Pancreas (tissue), 10 donors: ENCODE measurements at regions not wholly inside any gene's neighbourhood (a gene's known extent, or its start where the extent isn't known, plus 50 kb on each side); places are given as distances from the start of the nearest gene placed in this dataset.
A peak's percentile ranks its signal among the peaks of the same experiment; 100 is the strongest.

Experiments
- ATAC-seq, 4 donors: fragments of 200-7000 bp; cut with Tn5 transposase; one replicate each; pipeline versions ENCODE4 v1.8.0 to v1.9.1; 2020; ENCODE audit warnings: mild to moderate bottlenecking in 4 of 4, moderate library complexity in 4 of 4
- DNase-seq, 6 donors: peaks; one replicate each; pipeline ENCODE4 v3.0.0-alpha.2; 2020
- FAIRE-seq: peaks from 2 replicates; lab custom pipeline; 2012; peaks lifted over from hg19 to GRCh38; lab: Jason Lieb, UNC
- H3K27ac ChIP-seq, 4 donors: fragments of 200-600 bp; sonication (generic); 1 replicate in 3 of 4; 2 replicates in 1 of 4; pipeline versions ENCODE4 v1.5.0 to v1.8.0; 2020
- H3K27me3 ChIP-seq, 4 donors: fragments of 200-600 bp; one replicate each; pipeline ENCODE4 v1.8.0; 2021
- H3K36me3 ChIP-seq, 3 donors: fragments of 200-600 bp; sonication (generic) in 1 of 3; one replicate each; pipeline versions ENCODE4 v1.5.0 to v1.8.0; 2020 to 2021
- H3K4me1 ChIP-seq, 3 donors: fragments of 200-600 bp; one replicate each; pipeline ENCODE4 v1.8.0; 2021
- H3K4me3 ChIP-seq, 4 donors: fragments of 200-600 bp; sonication (generic) in 2 of 4; one replicate each; pipeline versions ENCODE4 v1.5.0 to v1.8.0; 2020 to 2021
- H3K9me3 ChIP-seq, 4 donors: fragments of 200-600 bp; one replicate each; pipeline ENCODE4 v1.8.0; 2021
- WGBS, 2 donors: extraction: QIAGEN DNeasy Blood & Tissue Kit; methylation state at CpG; one replicate each; pipeline ENCODE4 v1.1.7; 2013; 5-methylcytosine and 5-hydroxymethylcytosine counted together
- intact Hi-C, 3 donors: fragments of 100-400 bp; cut with DNase I; formaldehyde crosslinking; loops; one replicate each; pipeline versions ENCODE4 v1.11.1 to v1.14.2; 2022
- TF ChIP-seq, protein P1 (sequence below), 4 donors: fragments of 200-600 bp; sonication (generic) in 3 of 4; IDR thresholded peaks; one replicate each; pipeline versions ENCODE4 v1.5.0 to v1.8.0; 2021; ENCODE audit warnings: antibody characterized with exemption in 4 of 4
- donor health status: healthy with polysubstance abuse.
- donor health status: DM: no; HTN: no; CAD: no; lungs with moderate emphysema.
- donor health status: DM: no; HTN: no; CAD: no.
- donor health status: control.
- donor health status: control.
- donor health status: Bipolar disorder and iron deficiency.
- donor health status: DM: yes; HTN: yes; CAD: no.
- donor health status: DM: no; HTN: no; CAD: no.
- donor health status: DM: no; HTN: no; CAD: no.
- donor health status: DM: yes; HTN: yes; CAD: no.

DNA sequence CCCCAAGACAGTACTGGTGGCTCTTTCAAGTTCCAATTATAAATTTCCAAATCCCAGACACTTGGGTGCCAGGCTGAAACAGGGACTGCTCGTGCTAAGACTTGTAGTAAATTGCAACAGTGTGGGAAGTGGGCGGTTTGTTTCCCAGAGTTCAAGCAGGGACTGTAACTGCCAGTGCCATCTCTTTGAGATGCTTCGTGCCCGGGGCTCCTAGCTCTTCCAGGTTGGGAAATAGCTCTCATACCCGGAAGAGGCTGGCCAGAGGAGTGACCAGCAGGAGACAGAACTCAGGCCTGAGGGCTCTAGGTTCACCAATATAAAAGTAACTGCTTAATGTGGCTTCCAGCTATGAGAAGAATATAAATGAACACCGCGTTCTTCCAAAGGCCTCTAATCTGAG, 54.0 kb upstream of the NEO1 start:
- intact Hi-C loops, result no loop called here
- Histone ChIP-seq H3K27ac (no peak overlapping the region), H3K4me3 (no peak overlapping the region), H3K27me3 (no peaks in the 10 kb centered on the region), H3K9me3 (no peaks in the 10 kb centered on the region), H3K36me3 (no peaks in the 10 kb centered on the region), H3K4me1 (no peaks in the 10 kb centered on the region)
- ATAC-seq (peak in 1 of 4 donors; percentile 29), DNase-seq (no peak), FAIRE-seq (no peak)
- 79% methylated on average over 7 of the region's 7 CpGs for WGBS, 2 donors
- TF ChIP-seq, protein P1, sequence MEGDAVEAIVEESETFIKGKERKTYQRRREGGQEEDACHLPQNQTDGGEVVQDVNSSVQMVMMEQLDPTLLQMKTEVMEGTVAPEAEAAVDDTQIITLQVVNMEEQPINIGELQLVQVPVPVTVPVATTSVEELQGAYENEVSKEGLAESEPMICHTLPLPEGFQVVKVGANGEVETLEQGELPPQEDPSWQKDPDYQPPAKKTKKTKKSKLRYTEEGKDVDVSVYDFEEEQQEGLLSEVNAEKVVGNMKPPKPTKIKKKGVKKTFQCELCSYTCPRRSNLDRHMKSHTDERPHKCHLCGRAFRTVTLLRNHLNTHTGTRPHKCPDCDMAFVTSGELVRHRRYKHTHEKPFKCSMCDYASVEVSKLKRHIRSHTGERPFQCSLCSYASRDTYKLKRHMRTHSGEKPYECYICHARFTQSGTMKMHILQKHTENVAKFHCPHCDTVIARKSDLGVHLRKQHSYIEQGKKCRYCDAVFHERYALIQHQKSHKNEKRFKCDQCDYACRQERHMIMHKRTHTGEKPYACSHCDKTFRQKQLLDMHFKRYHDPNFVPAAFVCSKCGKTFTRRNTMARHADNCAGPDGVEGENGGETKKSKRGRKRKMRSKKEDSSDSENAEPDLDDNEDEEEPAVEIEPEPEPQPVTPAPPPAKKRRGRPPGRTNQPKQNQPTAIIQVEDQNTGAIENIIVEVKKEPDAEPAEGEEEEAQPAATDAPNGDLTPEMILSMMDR (IDR thresholded peaks at IDR 0.05), result no peak

DNA sequence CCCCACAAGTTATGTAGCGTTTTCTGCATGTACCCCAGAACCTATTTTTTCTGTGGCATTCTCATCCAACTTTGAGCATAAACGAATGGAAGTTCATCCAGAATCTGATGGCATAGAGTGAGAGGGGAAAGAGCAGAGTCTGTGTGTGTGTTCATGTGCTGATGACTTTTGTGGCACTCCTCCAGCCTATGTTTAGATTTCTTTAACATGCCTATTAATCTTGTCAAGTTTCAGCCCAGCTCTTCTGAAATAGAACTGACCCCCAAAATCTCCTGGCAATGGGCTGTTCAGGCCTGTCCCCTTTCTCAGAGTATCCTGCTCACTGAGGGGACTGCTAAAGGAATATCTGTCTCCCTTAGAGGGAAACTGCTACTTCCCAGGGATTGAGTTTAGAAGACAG, 56.4 kb upstream of the NEO1 start:
- DNase-seq (no peak), ATAC-seq (no peak), FAIRE-seq (no peak)
- TF ChIP-seq, protein P1 (IDR thresholded peaks at IDR 0.05), result no peak
- WGBS, 2 donors, result 76 to 83% methylated on average over 2 of the region's 2 CpGs
- H3K27me3 ChIP-seq, result no peaks in the 10 kb centered on the region
- H3K9me3 ChIP-seq, result no peaks in the 10 kb centered on the region
- H3K27ac ChIP-seq, result no peak overlapping the region
- H3K4me3 ChIP-seq, result no peak overlapping the region
- H3K36me3 ChIP-seq, result no peaks in the 10 kb centered on the region
- intact Hi-C loops, result no loop called here
- no peaks in the 10 kb centered on the region for H3K4me1 ChIP-seq

DNA sequence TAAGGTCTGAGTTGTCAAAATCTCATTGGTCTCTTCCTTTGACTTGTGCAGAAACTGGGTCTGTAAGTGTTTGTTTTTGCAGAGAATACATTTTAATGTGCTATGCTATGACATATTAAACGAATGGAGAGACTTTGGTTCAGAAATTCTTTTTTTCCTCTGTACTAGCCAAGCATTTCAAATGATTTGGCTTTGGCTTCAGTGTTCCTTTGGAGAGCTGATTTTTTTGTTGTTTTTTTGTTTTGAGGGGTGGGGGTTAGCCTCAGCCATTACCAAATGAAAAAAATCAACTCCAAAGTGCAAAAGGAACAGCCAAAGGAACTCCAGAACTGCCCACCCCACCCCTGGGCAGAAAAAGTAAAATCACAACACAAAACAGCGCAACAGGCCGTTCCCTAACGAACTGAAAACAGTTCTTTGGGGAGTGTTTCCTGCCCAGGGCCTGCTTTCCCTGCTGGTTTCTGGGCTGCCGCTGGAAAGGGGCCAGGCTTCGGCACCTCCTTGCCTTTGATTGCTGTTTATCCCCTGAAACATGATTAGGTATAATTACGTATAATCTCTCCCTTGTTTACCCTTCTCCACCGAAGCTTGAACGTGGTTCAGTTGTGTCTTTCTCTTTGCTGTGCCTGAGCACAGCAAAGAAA, 57.6 kb upstream of the NEO1 start:
- Histone ChIP-seq H3K4me3 (no peak overlapping the region), H3K4me1 (no peaks in the 10 kb centered on the region), H3K27me3 (no peaks in the 10 kb centered on the region), H3K27ac (no peak overlapping the region), H3K36me3 (no peaks in the 10 kb centered on the region), H3K9me3 (no peaks in the 10 kb centered on the region)
- ATAC-seq, result peak in 2 of 4 donors; percentile 18 to 56
- TF ChIP-seq, protein P1 (IDR thresholded peaks at IDR 0.05), result no peak
- intact Hi-C loops, result no loop called here
- 55 to 59% methylated on average over 9 of the region's 9 CpGs for WGBS, 2 donors
- FAIRE-seq, result no peak
- DNase-seq, result no peak

DNA sequence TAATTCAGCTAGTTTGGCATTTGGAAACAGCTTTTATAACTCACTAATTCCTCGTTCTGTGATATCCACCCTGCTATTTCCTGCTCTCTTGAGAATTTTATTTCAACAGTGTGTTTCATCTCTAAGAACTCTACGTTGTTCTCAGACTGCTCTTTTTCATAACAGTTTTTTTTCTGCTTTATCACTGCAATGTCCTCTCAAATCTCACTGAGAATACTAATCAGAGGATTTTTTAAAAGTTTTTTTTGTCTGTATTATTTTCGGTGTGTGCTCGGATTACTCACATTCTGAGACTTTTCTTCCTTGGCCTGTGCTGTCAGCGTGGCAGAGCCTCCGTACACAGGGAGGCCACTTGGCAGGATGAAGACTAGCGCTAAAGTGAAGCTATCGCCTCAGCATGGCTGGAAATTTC, 59.4 kb upstream of the NEO1 start:
- intact Hi-C loops, result no loop called here
- no peak overlapping the region for H3K4me3 ChIP-seq
- no peak overlapping the region for H3K27ac ChIP-seq
- 78 to 81% methylated on average over 8 of the region's 8 CpGs for WGBS, 2 donors
- H3K36me3 ChIP-seq, result no peaks in the 10 kb centered on the region
- no peaks in the 10 kb centered on the region for H3K4me1 ChIP-seq
- ATAC-seq, result peak in 1 of 4 donors; percentile 32
- no peaks in the 10 kb centered on the region for H3K9me3 ChIP-seq
- no peak for DNase-seq
- TF ChIP-seq, protein P1 (IDR thresholded peaks at IDR 0.05), result no peak
- H3K27me3 ChIP-seq, result no peaks in the 10 kb centered on the region
- no peak for FAIRE-seq

DNA sequence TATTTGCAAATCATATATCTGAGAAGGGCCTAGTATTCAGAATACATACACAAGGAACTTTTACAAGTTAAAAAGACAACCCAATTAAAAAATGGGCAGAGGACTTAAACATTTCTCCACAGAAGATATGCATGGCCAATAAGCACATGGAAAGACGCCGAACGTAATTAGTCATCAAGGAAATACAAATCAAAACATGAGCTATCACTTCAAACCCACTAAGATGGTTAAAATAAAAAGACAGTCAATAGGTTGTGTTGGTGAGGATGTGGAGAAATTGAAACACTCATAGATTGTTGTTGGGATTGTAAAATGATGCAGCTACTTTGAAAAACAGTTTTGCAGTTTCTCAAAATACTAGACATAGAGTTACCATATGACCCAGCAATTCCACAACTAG, 61.2 kb upstream of the NEO1 start:
- DNase-seq, result no peak
- TF ChIP-seq, protein P1 (IDR thresholded peaks at IDR 0.05), result no peak
- 93 to 94% methylated on average over 3 of the region's 3 CpGs for WGBS, 2 donors
- no peak overlapping the region for H3K27ac ChIP-seq
- H3K4me3 ChIP-seq, result no peak overlapping the region
- no peaks in the 10 kb centered on the region for H3K36me3 ChIP-seq
- intact Hi-C loops, result no loop called here
- no peaks in the 10 kb centered on the region for H3K4me1 ChIP-seq
- no peaks in the 10 kb centered on the region for H3K9me3 ChIP-seq
- H3K27me3 ChIP-seq, result no peaks in the 10 kb centered on the region
- no peak for FAIRE-seq
- ATAC-seq, result no peak
